Posterior cingulate gyrus (tissue), 11 donors: ENCODE measurements at regions not wholly inside any gene's neighbourhood (a gene's known extent, or its start where the extent isn't known, plus 50 kb on each side); places are given as distances from the start of the nearest gene placed in this dataset.

Experiments used
- DNase-seq, 10 donors: peaks; one replicate each; pipeline versions ENCODE4 v3.0.0 to v3.0.0-alpha.2; 2020 to 2021; ENCODE audit warnings: mixed read lengths in 3 of 10
- intact Hi-C: fragments of 100-400 bp; cut with DNase I; formaldehyde crosslinking; loops from one replicate; pipeline ENCODE4 v1.15.1; 2023

GRCh38 chr1:193589597-193590040 lies 403.2 kb upstream of the B3GALT2 start:
- intact Hi-C loops = no loop called here
- DNase-seq = peak in 2 of 10 donors; percentile 15 to 63

GRCh38 chr1:193588311-193589082 lies 402.1 kb upstream of the B3GALT2 start:
- peak in 2 of 10 donors; percentile 40 to 55 for DNase-seq
- intact Hi-C loops = no loop called here

GRCh38 chr1:193584731-193585239 lies 398.4 kb upstream of the B3GALT2 start:
- intact Hi-C loops = no loop called here
- no peak for DNase-seq

GRCh38 chr1:193581341-193581740 lies 394.9 kb upstream of the B3GALT2 start:
- intact Hi-C loops = no loop called here
- DNase-seq = peak in 5 of 10 donors; percentile 6 to 79 (median 30)

DNA sequence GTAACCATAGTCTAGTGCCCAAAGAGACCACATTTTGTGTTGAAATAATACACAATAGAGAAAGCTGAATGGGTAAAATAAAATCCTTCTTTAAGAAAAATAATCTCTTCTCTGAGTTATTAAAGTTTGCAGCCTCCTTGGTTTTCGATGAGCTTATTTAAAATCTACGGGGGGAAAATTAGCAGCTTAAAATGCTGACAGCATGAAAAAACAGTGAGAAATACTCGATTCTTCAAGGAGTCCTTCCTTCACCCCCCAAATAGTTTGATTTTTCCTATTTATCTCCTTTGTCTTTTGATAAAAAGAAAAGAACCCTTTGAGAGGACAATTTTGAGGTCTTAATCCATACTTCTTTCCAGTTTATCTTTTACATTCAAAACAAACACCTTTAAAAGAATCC lies 394.0 kb upstream of the B3GALT2 start:
- intact Hi-C loops = no loop called here
- DNase-seq = no peak

- intact Hi-C loops = no loop called here
- no peak for DNase-seq
These were observed 392.9 kb upstream of the B3GALT2 start for GRCh38 chr1:193579323-193579722.

GRCh38 chr1:193574913-193575312 lies 388.5 kb upstream of the B3GALT2 start:
- intact Hi-C loops = no loop called here
- no peak for DNase-seq

DNA sequence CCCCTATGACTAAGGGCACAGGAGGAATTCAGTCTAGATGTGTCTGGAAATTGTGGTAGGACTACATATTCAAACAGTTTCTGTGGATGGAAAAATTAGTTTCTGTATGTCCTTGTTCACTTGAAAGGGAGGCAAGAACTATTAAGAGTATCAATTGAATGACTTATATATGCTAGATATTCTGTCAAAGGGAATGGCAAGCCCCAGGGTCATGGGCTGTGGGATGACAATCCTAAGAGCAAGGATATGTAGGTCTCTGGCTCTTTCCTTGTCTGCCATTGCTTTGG lies 383.5 kb upstream of the B3GALT2 start:
- intact Hi-C loops = no loop called here
- DNase-seq = no peak

GRCh38 chr1:193569096-193569982 lies 382.9 kb upstream of the B3GALT2 start:
- DNase-seq = no peak
- intact Hi-C loops = no loop called here

GRCh38 chr1:193568512-193568911 lies 382.1 kb upstream of the B3GALT2 start:
- intact Hi-C loops = no loop called here

GRCh38 chr1:193567937-193568336 lies 381.5 kb upstream of the B3GALT2 start:
- intact Hi-C loops = no loop called here
- DNase-seq = no peak

More at GRCh38 chr1:193568512-193568911, 382.1 kb upstream of the B3GALT2 start:
- no peak for DNase-seq

DNA sequence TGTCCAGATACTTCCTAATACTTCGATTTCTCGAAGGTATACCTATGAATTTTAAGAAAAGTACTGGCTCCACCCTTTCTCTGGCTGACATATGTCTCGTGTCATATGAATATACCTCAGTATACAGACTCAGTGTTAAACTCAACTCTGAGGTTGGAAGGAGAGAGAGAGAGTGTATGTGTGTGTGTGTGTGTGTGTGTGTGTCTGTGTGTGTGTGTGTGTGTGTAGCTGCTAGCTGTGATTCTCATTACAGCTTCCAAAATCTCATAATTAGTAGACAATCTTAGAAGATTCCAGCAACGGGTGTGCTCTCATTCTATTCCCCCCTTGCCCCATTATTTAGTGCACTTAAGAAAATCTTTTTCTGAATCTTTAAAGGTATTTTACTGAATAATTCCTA lies 380.3 kb upstream of the B3GALT2 start:
- DNase-seq = no peak
- intact Hi-C loops = no loop called here

DNA sequence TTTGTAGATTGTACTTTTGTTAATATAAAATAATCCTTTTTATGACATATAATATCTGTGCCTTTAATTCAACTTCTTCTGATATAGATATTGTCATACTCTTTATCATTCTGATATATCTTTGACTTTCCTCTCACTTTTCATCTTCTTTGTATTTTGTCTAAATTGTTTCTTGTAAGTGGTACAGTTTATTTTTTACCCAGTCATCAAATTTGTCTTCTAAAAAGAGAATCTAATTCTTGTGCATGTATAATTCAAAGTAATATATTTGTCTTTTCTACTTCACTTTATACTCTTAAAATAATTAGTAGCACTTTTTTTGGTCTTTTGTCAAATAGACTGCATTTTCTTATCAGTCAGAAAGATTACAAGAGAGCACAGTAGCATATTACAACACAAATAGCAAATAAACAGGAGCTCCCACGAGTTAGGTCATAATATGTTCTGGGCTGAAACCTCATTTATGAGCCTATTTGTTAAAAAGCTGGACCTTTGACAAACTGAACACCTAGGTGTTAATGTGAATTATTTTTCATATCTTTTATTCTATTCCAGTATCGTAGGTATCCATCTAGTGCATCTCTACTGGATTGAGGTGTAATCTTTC lies 379.7 kb upstream of the B3GALT2 start:
- DNase-seq = no peak
- intact Hi-C loops = no loop called here

DNA sequence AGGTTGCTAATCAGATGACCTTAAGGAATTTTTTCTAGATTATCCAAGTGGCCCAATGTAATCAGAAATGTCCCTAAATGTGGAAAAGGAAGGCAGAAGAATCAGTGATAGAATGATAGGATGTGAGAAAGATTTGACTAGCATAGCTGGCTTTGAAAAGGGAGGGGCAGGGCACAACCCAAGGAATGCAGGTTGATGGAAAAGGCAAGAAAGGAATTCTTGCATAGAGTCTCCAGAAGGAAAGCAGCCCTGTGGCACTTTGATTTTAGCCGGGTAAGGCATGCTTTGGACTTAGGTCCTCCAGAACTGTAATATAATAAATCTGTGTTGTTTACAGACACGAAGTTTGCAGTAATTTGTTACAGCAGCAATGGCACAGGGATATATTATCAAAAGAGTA lies 375.7 kb upstream of the B3GALT2 start:
- intact Hi-C loops = no loop called here
- no peak for DNase-seq

DNA sequence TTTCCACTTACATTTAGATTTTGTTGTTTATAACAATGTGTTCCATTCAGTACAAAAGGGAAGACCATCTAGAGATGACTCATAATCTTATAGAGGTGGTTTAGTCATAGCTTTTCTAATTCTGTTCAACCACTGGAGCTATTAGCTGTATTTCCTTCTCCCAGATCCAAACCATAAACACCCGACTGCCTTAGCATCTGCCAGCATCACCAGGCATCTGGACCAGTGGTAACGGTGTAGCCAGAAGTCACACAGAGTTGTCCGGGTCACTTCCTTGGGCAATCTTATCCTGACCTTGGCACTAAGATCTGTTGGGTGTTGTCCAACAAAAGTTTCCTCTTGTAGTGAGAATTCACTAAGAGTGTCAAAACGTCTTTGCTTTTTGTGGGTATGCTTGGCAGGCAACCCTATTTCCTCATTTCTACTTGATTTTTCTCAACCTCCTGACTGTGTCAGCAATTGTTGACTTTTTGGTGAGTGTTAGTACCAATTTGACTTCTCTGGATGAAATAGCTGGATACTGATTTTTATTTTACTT lies 372.1 kb upstream of the B3GALT2 start:
- intact Hi-C loops = no loop called here
- peak in 1 of 10 donors; percentile 76 for DNase-seq

DNA sequence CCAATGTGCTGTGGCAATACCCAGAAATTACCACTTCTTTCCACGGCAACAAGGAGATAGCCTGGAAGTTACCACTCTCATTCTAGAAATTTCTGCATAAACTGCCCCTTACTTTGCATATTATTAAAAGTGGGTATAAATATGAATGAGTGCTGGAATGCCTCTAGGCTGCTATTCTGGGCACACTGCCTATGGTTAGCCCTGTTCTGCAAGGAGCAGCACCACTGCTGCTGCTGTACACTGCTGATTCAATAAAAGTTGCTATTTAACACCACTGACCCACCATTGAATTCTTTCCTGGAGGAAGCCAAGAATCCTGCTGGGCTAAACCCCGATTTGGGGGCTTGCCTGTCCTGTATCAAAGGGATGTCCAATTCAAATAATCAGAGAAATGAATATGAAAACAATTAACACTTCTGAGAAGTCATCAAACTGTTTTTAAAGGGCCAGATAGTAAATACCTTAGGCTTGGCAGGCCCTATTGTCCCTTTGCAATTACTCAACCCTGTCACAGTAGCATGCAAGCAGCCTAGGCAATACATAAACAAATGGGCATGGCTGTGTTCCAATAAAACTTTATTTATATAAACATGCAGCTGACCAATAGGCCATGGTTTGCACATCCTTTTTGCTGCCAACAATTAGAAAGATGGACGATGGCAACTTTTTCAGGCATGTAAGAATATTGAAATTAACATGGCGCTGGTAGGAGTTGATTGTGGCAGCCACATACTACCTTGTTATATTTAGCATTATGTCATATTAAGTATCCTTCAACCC lies 369.4 kb upstream of the B3GALT2 start:
- intact Hi-C loops = no loop called here
- DNase-seq = no peak

DNA sequence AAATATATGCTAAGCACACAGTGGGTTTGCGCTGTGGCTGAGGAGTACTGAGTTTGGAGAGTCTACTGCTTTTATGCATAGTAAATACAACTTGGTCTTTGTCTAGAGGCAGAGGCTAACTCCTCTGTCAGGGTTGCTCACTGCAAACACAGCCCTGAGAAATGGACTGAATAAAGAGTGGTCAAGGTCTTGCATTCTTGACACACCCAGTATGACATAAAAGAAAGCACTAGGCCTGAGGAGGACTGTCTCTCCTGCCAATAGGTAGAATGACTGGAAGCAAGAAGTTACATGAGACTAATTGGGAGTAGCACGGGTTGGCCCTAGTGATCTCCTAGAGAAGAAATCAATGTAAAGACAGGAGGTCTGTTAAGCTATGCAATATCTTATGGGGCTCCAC lies 367.2 kb upstream of the B3GALT2 start:
- no peak for DNase-seq
- intact Hi-C loops = no loop called here

DNA sequence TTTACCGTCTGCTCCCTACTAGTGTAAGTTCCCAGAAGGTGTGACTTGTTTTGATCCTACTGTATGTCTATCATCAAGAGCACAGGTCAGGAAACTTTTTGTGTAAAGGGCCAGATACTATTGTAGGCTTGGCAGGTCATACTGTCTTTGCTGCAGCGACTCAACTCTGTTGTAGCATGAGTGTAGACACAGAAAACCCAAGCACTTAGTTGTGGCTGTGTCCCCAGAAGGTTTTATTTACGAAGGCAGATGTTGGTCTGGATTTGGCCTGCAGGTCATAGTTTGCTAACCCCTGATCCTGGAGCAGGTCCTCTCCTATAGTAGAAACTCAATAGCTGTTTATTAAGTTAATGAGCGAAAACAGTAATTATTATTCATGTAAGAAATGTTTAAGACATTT lies 365.9 kb upstream of the B3GALT2 start:
- no peak for DNase-seq
- intact Hi-C loops = no loop called here

GRCh38 chr1:193549081-193549480 lies 362.7 kb upstream of the B3GALT2 start:
- no peak for DNase-seq

DNA sequence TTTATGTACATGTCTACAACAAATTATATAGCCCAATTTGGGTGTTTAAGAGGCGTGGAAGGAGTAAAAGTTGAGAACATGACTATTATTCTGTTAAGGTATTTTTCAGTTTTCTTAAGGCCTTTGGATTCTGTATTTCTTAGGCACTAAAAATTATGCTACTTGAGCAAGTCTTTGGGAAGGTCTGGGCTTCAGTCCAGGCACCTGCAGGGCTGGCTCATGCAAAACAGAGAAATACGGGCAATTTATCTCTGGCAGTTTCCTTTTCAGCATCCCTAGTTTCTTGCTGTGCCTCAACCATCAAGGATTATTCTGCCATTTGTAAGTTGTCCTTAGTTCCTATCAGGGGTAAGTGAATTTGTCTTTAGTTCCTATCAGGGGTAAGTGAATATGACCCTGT lies 358.8 kb upstream of the B3GALT2 start:
- DNase-seq = peak in 3 of 10 donors; percentile 14 to 73 (median 69)

More at GRCh38 chr1:193549081-193549480, 362.7 kb upstream of the B3GALT2 start:
- intact Hi-C loops = no loop called here

More for the DNA sequence above, 358.8 kb upstream of the B3GALT2 start:
- intact Hi-C loops = no loop called here
